WERI-Rb-1 (cell line): ENCODE measurements at regions not wholly inside any gene's neighbourhood (a gene's known extent, or its start where the extent isn't known, plus 50 kb on each side); places are given as distances from the start of the nearest gene placed in this dataset.
"Not testable (repeated sequence)": the region's sequence is repeated elsewhere in the genome, so short reads cannot be mapped to it uniquely, and the experiment has no call there.

ENCODE experiments used
- DNase-seq: peaks from one replicate; pipeline ENCODE4 v3.0.0-alpha.2; 2020
- H3K27ac ChIP-seq: fragments of 250-450 bp; sonication (Bioruptor Pico); 2 replicates; pipeline ENCODE4 v1.5.1; 2020; ENCODE audit warnings: mild to moderate bottlenecking, moderate library complexity
- H3K27me3 ChIP-seq: fragments of 250-450 bp; sonication (Bioruptor Pico); 2 replicates; pipeline ENCODE4 v1.5.1; 2021; ENCODE audit warnings: mild to moderate bottlenecking, low read depth, moderate library complexity; ENCODE audit not compliant: insufficient read depth, severe bottlenecking
- H3K36me3 ChIP-seq: fragments of 250-450 bp; sonication (Bioruptor Pico); 2 replicates; pipeline ENCODE4 v1.5.1; 2020; ENCODE audit warnings: mild to moderate bottlenecking, moderate library complexity
- H3K4me3 ChIP-seq: 2 replicates; pipeline ENCODE4 v1.5.1; 2011; ENCODE audit warnings: low read depth, mild to moderate bottlenecking, control low read depth, low read length
- H3K9me3 ChIP-seq: fragments of 250-450 bp; sonication (Bioruptor Pico); 2 replicates; pipeline ENCODE4 v1.5.1; 2021; ENCODE audit warnings: mild to moderate bottlenecking, moderate library complexity; ENCODE audit not compliant: severe bottlenecking
- TF ChIP-seq, protein P1 (sequence below): IDR thresholded peaks from 2 replicates; pipeline ENCODE4 v1.5.1; 2011; ENCODE audit warnings: low read depth, mild to moderate bottlenecking, control low read depth, inconsistent platforms, low read length

- no peak for DNase-seq
- no peak overlapping the region for H3K27ac ChIP-seq
- no peaks in the 10 kb centered on the region for H3K9me3 ChIP-seq
- H3K27me3 ChIP-seq, result no peaks in the 10 kb centered on the region
- no peak overlapping the region for H3K4me3 ChIP-seq
- H3K36me3 ChIP-seq, result no peaks in the 10 kb centered on the region
- TF ChIP-seq, protein P1, sequence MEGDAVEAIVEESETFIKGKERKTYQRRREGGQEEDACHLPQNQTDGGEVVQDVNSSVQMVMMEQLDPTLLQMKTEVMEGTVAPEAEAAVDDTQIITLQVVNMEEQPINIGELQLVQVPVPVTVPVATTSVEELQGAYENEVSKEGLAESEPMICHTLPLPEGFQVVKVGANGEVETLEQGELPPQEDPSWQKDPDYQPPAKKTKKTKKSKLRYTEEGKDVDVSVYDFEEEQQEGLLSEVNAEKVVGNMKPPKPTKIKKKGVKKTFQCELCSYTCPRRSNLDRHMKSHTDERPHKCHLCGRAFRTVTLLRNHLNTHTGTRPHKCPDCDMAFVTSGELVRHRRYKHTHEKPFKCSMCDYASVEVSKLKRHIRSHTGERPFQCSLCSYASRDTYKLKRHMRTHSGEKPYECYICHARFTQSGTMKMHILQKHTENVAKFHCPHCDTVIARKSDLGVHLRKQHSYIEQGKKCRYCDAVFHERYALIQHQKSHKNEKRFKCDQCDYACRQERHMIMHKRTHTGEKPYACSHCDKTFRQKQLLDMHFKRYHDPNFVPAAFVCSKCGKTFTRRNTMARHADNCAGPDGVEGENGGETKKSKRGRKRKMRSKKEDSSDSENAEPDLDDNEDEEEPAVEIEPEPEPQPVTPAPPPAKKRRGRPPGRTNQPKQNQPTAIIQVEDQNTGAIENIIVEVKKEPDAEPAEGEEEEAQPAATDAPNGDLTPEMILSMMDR, result no peak
These were observed 84.5 kb downstream of the CETN3 start for GRCh38 chr5:90325093-90325492.

DNA sequence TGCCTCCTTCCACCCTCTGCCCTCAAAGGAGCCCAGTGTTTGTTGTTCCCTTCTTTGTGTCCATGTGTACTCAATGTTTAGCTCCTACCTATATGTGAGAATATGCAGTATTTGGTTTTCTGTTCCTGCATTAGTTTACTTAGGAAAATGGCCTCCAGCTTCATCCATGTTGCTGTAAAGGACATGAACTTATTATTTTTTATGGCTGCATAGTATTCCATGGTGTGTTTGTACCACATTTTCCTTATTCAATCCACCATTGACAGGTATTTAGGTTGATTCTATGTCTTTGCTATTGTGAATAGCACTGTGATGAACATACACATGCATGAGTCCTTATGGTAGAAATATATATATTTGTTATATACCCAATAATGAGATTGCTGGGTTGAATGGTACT is 89.2 kb downstream of the CETN3 start:
- H3K4me3 ChIP-seq, H3K27ac ChIP-seq, H3K27me3 ChIP-seq, H3K9me3 ChIP-seq, DNase-seq, H3K36me3 ChIP-seq: not testable (repeated sequence)

- no peak overlapping the region for H3K27ac ChIP-seq
- no peak for DNase-seq
- no peak overlapping the region for H3K4me3 ChIP-seq
- no peaks in the 10 kb centered on the region for H3K27me3 ChIP-seq
- H3K36me3 ChIP-seq, result no peaks in the 10 kb centered on the region
- TF ChIP-seq, protein P1, result no peak
- H3K9me3 ChIP-seq, result no peaks in the 10 kb centered on the region
These were observed 97.5 kb downstream of the CETN3 start for GRCh38 chr5:90312027-90312426.

DNA sequence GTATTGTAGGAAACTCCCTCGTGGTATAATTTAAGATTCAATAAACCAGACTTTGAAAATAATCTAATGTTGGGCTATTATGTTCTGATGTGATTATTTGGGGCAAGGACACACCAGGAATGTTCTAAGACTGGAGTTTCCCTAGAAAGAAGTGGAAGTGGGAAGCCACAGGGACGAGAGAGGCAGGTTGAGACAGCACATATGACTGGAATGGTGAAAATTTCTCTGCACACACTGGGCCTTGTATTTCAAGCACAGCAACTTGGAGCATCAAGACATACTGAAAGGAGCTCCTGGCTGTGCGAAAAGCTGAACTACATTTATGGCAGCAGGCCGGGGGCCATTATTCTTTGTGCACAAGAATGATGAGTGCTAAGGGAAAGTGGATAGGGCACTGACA is 98.2 kb downstream of the CETN3 start:
- no peak overlapping the region for H3K4me3 ChIP-seq
- no peaks in the 10 kb centered on the region for H3K9me3 ChIP-seq
- TF ChIP-seq, protein P1, result no peak
- no peak for DNase-seq
- H3K36me3 ChIP-seq, result no peaks in the 10 kb centered on the region
- no peak overlapping the region for H3K27ac ChIP-seq
- no peaks in the 10 kb centered on the region for H3K27me3 ChIP-seq

DNA sequence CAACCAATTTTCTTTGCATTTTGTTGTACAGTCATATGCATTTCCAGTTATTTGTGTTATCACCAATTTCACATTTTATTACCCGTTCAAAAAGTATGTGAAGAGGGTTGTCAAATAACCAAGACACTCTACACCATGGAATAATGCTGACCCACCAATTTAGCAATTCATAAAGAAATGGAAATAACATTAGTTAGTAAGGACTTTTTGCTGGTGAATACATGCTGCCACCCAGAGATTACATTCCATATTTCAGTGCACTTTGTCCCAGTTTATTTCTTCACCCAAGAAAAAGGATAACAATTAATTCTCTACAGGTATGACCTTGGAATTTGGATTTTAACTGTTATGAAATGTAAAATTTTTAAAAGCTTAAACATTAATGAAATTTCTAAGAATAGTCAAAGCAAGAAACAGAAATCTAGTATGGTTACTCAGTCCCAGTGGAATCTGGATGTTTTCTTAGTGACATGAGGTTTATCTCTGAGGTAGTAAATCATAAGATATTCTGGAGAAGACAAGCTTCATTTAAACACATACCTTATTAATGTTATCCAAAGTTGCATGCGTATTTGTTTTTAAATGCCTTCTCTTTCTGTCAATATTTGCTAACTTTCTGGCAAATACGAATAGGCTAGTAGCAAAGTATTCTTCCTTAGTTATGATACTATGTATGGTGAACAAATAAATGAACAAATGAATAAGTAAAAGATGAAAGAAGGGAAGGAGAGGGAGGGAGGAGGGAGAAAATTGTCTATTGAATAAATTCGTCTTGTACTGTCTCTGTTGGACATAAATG is 100.6 kb downstream of the CETN3 start:
- H3K27me3 ChIP-seq, result no peaks in the 10 kb centered on the region
- TF ChIP-seq, protein P1, result no peak
- no peaks in the 10 kb centered on the region for H3K36me3 ChIP-seq
- no peak overlapping the region for H3K4me3 ChIP-seq
- no peak overlapping the region for H3K27ac ChIP-seq
- DNase-seq, result no peak
- H3K9me3 ChIP-seq, result no peaks in the 10 kb centered on the region

DNA sequence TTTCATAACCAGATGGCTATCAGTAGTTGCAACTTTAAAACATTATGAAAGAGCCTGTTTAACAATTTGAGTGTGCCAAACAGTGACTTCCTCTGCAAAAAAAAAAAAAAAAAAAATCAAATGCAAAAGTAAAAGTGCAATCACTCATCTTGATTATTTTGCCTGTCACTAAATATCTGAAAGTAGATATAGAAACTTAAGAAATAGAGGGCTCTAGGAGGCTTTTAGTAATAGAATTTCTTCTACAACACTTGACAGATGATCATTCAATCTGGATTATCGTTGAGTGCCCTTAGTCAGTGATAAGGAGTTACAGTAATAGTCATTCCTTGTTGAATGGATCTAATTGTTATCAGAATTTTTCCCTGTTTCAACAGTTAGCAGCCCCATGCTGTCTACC is 101.8 kb downstream of the CETN3 start:
- Histone ChIP-seq H3K27ac (no peak overlapping the region), H3K9me3 (no peaks in the 10 kb centered on the region), H3K36me3 (no peaks in the 10 kb centered on the region), H3K27me3 (no peaks in the 10 kb centered on the region), H3K4me3 (no peak overlapping the region)
- TF ChIP-seq, protein P1, result no peak
- no peak for DNase-seq
